Prostate gland (tissue), 2 donors: ENCODE measurements at regions not wholly inside any gene's neighbourhood (a gene's known extent, or its start where the extent isn't known, plus 50 kb on each side); places are given as distances from the start of the nearest gene placed in this dataset.

Experiments
- POLR2A ChIP-seq: fragments of 450-650 bp; IDR thresholded peaks from one replicate; pipeline ENCODE4 v1.6.1; 2016; ENCODE audit warnings: antibody characterized with exemption, mild to moderate bottlenecking
- TF ChIP-seq, protein P1 (sequence below), 4 experiments: fragments of 200-600 bp in 2 of 4; fragments of 450-650 bp in 2 of 4; sonication (generic) in 2 of 4; IDR thresholded peaks; 1 replicate in 3 of 4; 2 replicates in 1 of 4; pipeline ENCODE4 v1.5.1; 2016 to 2019; ENCODE audit warnings: antibody characterized with exemption in 4 of 4, mild to moderate bottlenecking in 2 of 4, moderate library complexity in 2 of 4

DNA sequence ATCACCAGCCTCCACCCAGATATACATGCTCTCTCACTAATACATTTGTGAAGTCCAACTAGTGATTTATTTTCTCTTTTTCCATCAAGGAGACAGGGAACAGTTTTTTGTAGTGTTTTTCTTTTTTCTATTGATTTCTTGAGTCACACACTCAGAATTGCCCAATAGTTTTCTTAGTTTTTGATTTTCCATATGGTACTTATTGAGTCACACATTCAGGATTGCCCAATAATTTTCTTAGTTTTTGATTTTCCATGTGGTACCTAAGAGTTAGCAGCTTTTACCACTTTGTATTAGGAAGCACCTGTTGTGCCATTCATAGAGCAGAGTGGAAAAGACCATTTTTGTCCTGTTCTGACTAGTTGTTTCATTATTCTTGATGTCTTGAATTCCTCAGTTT lies 1268.8 kb downstream of the EPHA7 start:
- TF ChIP-seq, protein P1, sequence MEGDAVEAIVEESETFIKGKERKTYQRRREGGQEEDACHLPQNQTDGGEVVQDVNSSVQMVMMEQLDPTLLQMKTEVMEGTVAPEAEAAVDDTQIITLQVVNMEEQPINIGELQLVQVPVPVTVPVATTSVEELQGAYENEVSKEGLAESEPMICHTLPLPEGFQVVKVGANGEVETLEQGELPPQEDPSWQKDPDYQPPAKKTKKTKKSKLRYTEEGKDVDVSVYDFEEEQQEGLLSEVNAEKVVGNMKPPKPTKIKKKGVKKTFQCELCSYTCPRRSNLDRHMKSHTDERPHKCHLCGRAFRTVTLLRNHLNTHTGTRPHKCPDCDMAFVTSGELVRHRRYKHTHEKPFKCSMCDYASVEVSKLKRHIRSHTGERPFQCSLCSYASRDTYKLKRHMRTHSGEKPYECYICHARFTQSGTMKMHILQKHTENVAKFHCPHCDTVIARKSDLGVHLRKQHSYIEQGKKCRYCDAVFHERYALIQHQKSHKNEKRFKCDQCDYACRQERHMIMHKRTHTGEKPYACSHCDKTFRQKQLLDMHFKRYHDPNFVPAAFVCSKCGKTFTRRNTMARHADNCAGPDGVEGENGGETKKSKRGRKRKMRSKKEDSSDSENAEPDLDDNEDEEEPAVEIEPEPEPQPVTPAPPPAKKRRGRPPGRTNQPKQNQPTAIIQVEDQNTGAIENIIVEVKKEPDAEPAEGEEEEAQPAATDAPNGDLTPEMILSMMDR (IDR thresholded peaks at IDR 0.05): no peak
- no peak for TF ChIP-seq POLR2A
